ENCODE measurements at regions not wholly inside any gene's neighbourhood (a gene's known extent, or its start where the extent isn't known, plus 50 kb on each side); places are given as distances from the start of the nearest gene placed in this dataset.

DNA sequence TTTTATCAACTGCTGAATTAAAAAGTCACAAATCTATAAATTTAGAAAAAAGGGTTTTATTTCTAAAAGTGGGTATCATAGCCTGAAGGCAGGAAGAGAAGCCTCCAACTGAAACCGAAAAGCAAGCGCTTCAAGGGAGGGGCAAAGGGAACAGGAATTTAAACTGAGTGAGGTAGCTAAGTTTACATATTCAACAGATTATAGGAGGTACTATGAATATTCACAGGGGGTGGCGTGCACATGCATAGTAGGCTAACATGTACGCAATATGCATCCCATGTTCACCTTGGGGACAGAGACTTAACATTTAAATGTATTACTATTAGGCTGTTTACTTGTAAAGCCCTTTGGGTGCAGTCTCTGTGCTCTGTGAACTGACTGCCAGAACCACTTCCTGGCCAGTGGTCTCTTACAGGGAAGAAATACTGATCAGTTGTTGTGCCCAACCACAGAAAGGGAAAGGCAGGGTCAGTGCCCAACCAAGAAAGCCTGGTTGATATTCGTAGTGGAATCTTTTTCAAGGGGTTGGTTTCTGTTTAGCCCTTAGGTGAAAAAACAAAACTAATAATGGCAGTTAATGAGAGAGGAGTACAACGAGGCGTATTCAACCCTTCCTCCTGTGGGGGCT is 168.7 kb upstream of the GALNTL6 start:
- H3K36me3 ChIP-seq (ENCODE audit: control insufficient read depth in 2 of 2, insufficient read depth in 2 of 2, low read length in 2 of 2), result no peaks in the 10 kb centered on the region
- H3K27me3 ChIP-seq (ENCODE audit: control insufficient read depth in 2 of 2, insufficient read depth in 2 of 2, low read length in 2 of 2), result no peaks in the 10 kb centered on the region
- no peak overlapping the region for H3K4me3 ChIP-seq (ENCODE audit: low read length in 2 of 2)
- H3K9ac ChIP-seq (ENCODE audit: low read depth in 1 of 2, low read length in 2 of 2), result no peak overlapping the region
- H3K9me3 ChIP-seq (ENCODE audit: control insufficient read depth in 2 of 2, low read length in 2 of 2), result no peaks in the 10 kb centered on the region
- H3K4me1 ChIP-seq (ENCODE audit: control insufficient read depth in 2 of 2, insufficient read depth in 2 of 2, low read length in 2 of 2), result no peaks in the 10 kb centered on the region
- H3K27ac ChIP-seq (ENCODE audit: low read depth in 2 of 2, low read length in 2 of 2), result no peak overlapping the region

DNA sequence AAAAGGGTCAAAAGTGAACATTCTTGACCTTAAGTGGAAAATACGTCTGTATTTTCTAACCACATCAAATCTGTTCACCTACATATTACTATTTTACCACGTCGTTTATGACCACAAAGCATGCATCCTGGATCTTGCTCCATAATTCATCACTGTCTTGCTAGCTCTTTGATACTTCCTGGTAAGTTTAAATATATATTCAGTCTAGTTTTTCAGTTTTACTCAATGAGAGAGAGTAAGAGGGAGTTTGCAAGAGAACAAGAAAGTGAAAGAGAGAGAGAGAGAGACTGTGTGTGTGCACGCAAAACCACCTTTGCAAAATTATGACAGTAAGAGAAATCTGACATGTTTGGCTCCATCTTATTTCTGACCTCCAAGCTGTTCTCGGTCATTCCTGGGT is 173.7 kb upstream of the GALNTL6 start:
- H3K27me3 ChIP-seq (ENCODE audit: control insufficient read depth in 2 of 2, insufficient read depth in 2 of 2, low read length in 2 of 2), result no peaks in the 10 kb centered on the region
- no peak overlapping the region for H3K9ac ChIP-seq (ENCODE audit: low read depth in 1 of 2, low read length in 2 of 2)
- H3K36me3 ChIP-seq (ENCODE audit: control insufficient read depth in 2 of 2, insufficient read depth in 2 of 2, low read length in 2 of 2), result no peaks in the 10 kb centered on the region
- no peak overlapping the region for H3K4me3 ChIP-seq (ENCODE audit: low read length in 2 of 2)
- H3K9me3 ChIP-seq (ENCODE audit: control insufficient read depth in 2 of 2, low read length in 2 of 2), result no peaks in the 10 kb centered on the region
- H3K27ac ChIP-seq (ENCODE audit: low read depth in 2 of 2, low read length in 2 of 2), result no peak overlapping the region
- H3K4me1 ChIP-seq (ENCODE audit: control insufficient read depth in 2 of 2, insufficient read depth in 2 of 2, low read length in 2 of 2), result no peaks in the 10 kb centered on the region

DNA sequence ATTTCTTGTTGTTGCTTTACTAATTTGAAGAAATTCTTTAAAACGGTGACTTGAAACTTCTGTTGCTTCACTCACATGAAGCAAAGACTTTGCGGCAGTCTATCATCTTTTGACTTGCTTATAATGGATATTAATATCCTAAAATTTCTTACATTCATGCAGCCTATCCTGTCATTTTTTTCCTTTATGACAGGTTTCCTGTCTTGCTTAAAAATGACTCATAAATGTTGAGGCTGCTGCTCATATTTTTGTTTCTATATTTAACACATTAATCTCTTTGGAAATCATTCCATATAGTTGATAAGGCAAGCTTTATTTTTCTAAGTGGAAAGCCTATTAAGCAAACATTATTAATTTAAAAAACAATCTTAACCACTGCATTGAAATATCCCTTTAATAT is 176.6 kb upstream of the GALNTL6 start:
- H3K4me1 ChIP-seq (ENCODE audit: control insufficient read depth in 2 of 2, insufficient read depth in 2 of 2, low read length in 2 of 2), result no peaks in the 10 kb centered on the region
- H3K9me3 ChIP-seq (ENCODE audit: control insufficient read depth in 2 of 2, low read length in 2 of 2), result no peaks in the 10 kb centered on the region
- H3K36me3 ChIP-seq (ENCODE audit: control insufficient read depth in 2 of 2, insufficient read depth in 2 of 2, low read length in 2 of 2), result no peaks in the 10 kb centered on the region
- H3K4me3 ChIP-seq (ENCODE audit: low read length in 2 of 2), result no peak overlapping the region
- no peak overlapping the region for H3K27ac ChIP-seq (ENCODE audit: low read depth in 2 of 2, low read length in 2 of 2)
- H3K9ac ChIP-seq (ENCODE audit: low read depth in 1 of 2, low read length in 2 of 2), result no peak overlapping the region
- H3K27me3 ChIP-seq (ENCODE audit: control insufficient read depth in 2 of 2, insufficient read depth in 2 of 2, low read length in 2 of 2), result no peaks in the 10 kb centered on the region

DNA sequence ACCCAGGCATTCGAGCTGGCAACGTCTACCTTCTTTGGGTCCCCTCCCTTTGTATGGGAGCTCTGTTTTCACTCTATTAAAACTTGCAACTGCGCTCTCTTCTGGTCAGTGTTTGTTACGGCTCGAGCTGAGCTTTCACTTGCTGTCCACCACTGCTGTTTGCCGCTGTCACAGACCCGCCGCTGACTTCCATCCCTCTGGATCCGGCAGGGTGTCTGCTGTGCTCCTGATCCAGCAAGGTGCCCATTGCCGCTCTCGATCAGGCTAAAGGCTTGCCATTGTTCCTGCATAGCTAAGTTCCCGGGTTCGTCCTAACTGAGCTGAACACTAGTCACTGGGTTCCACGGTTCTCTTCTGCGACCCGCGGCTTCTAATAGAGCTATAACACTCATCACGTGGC is 183.5 kb upstream of the GALNTL6 start:
- Histone ChIP-seq H3K4me3 (ENCODE audit: low read length in 2 of 2) (no peak overlapping the region), H3K4me1 (ENCODE audit: control insufficient read depth in 2 of 2, insufficient read depth in 2 of 2, low read length in 2 of 2) (no peaks in the 10 kb centered on the region), H3K27ac (ENCODE audit: low read depth in 2 of 2, low read length in 2 of 2) (no peak overlapping the region), H3K9ac (ENCODE audit: low read depth in 1 of 2, low read length in 2 of 2) (no peak overlapping the region), H3K27me3 (ENCODE audit: control insufficient read depth in 2 of 2, insufficient read depth in 2 of 2, low read length in 2 of 2) (no peaks in the 10 kb centered on the region), H3K36me3 (ENCODE audit: control insufficient read depth in 2 of 2, insufficient read depth in 2 of 2, low read length in 2 of 2) (no peaks in the 10 kb centered on the region), H3K9me3 (ENCODE audit: control insufficient read depth in 2 of 2, low read length in 2 of 2) (no peaks in the 10 kb centered on the region)

DNA sequence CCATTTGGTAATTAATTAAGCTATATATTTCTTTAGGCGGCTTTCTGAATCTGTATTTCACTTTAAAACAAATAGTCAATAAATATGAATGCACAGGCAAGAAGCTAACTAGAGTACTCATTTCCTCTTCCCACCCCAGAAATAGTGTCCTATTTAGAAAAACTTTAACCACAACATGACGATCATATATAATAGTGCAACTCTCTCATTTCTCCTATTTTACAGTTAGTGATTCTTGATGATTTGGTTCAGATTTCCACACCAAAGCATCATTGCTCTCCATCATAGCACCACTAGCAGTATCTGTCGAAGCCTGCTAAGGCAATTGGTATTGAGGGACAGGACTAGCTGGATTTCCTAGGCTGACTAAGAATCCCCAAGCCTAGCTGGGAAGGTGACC is 184.0 kb upstream of the GALNTL6 start:
- Histone ChIP-seq H3K27me3 (ENCODE audit: control insufficient read depth in 2 of 2, insufficient read depth in 2 of 2, low read length in 2 of 2) (no peaks in the 10 kb centered on the region), H3K9me3 (ENCODE audit: control insufficient read depth in 2 of 2, low read length in 2 of 2) (no peaks in the 10 kb centered on the region), H3K4me3 (ENCODE audit: low read length in 2 of 2) (no peak overlapping the region), H3K9ac (ENCODE audit: low read depth in 1 of 2, low read length in 2 of 2) (no peak overlapping the region), H3K36me3 (ENCODE audit: control insufficient read depth in 2 of 2, insufficient read depth in 2 of 2, low read length in 2 of 2) (no peaks in the 10 kb centered on the region), H3K27ac (ENCODE audit: low read depth in 2 of 2, low read length in 2 of 2) (no peak overlapping the region), H3K4me1 (ENCODE audit: control insufficient read depth in 2 of 2, insufficient read depth in 2 of 2, low read length in 2 of 2) (no peaks in the 10 kb centered on the region)

DNA sequence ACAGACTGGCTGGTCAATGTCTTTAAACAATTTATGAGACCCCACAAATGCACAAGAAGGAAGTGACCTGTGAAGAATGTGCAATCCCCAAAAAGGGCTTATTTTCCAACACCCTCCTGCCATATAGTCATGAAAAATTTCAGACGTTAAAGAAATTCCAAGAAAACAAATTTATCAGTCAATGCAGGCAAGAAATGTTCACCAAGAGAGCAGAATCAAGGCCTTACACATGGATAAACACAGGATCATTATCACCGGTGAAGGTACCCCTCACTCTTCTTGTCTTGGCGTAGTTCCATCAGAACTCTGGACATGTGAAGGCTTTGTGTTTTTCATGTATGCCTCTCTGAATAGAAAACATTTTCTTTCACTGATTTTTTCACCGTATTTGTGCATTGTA is 186.7 kb upstream of the GALNTL6 start:
- no peak overlapping the region for H3K4me3 ChIP-seq (ENCODE audit: low read length in 2 of 2)
- no peaks in the 10 kb centered on the region for H3K4me1 ChIP-seq (ENCODE audit: control insufficient read depth in 2 of 2, insufficient read depth in 2 of 2, low read length in 2 of 2)
- no peak overlapping the region for H3K9ac ChIP-seq (ENCODE audit: low read depth in 1 of 2, low read length in 2 of 2)
- no peaks in the 10 kb centered on the region for H3K36me3 ChIP-seq (ENCODE audit: control insufficient read depth in 2 of 2, insufficient read depth in 2 of 2, low read length in 2 of 2)
- no peaks in the 10 kb centered on the region for H3K9me3 ChIP-seq (ENCODE audit: control insufficient read depth in 2 of 2, low read length in 2 of 2)
- H3K27ac ChIP-seq (ENCODE audit: low read depth in 2 of 2, low read length in 2 of 2), result no peak overlapping the region
- no peaks in the 10 kb centered on the region for H3K27me3 ChIP-seq (ENCODE audit: control insufficient read depth in 2 of 2, insufficient read depth in 2 of 2, low read length in 2 of 2)

DNA sequence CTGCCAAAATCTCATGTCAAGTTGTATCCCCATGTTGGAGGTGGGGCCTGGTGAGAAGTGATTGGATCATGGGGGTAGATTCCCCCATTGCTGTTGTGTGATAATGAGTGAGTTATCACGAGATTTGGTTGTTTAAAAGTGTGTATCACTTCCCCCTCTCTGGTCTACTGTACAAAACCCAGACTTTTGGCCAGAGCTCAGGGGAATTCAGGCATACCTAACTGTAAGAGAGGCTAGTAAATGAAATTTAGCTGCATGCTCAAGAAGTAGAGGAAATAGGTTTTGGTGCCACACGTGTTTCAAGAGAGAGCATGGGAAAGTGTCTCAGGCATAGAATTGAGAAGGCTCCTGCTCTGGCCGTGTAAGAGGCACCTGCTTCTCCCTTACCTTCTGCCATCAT is 190.5 kb upstream of the GALNTL6 start:
- H3K27ac ChIP-seq (ENCODE audit: low read depth in 2 of 2, low read length in 2 of 2), result no peak overlapping the region
- H3K4me1 ChIP-seq (ENCODE audit: control insufficient read depth in 2 of 2, insufficient read depth in 2 of 2, low read length in 2 of 2), result no peaks in the 10 kb centered on the region
- no peaks in the 10 kb centered on the region for H3K36me3 ChIP-seq (ENCODE audit: control insufficient read depth in 2 of 2, insufficient read depth in 2 of 2, low read length in 2 of 2)
- H3K9ac ChIP-seq (ENCODE audit: low read depth in 1 of 2, low read length in 2 of 2), result no peak overlapping the region
- H3K4me3 ChIP-seq (ENCODE audit: low read length in 2 of 2), result no peak overlapping the region
- H3K9me3 ChIP-seq (ENCODE audit: control insufficient read depth in 2 of 2, low read length in 2 of 2), result no peaks in the 10 kb centered on the region
- no peaks in the 10 kb centered on the region for H3K27me3 ChIP-seq (ENCODE audit: control insufficient read depth in 2 of 2, insufficient read depth in 2 of 2, low read length in 2 of 2)

DNA sequence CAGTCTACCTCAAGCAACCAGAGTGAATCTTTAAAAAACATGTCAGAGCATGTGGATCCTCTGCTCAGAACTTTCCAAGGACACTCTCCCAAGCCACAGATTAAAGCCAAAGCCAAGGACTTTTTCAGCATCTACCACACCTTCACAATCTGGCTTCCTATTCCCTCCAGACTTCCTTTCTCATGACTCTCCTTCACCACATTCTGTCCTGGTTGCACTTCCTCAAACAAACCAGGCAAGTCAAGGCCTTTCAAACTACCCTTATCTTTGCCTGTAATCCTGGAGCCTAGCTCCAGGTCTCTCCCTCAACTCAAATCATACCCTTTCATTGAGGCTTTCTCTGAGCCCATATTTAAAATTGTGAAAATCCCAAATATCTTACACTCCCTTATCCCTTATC is 191.6 kb upstream of the GALNTL6 start:
- Histone ChIP-seq H3K36me3 (ENCODE audit: control insufficient read depth in 2 of 2, insufficient read depth in 2 of 2, low read length in 2 of 2) (no peaks in the 10 kb centered on the region), H3K9me3 (ENCODE audit: control insufficient read depth in 2 of 2, low read length in 2 of 2) (peaks cover 0 to 2% of the 10 kb centered on the region in 2 donors), H3K27me3 (ENCODE audit: control insufficient read depth in 2 of 2, insufficient read depth in 2 of 2, low read length in 2 of 2) (no peaks in the 10 kb centered on the region), H3K4me3 (ENCODE audit: low read length in 2 of 2) (no peak overlapping the region), H3K9ac (ENCODE audit: low read depth in 1 of 2, low read length in 2 of 2) (no peak overlapping the region), H3K4me1 (ENCODE audit: control insufficient read depth in 2 of 2, insufficient read depth in 2 of 2, low read length in 2 of 2) (no peaks in the 10 kb centered on the region), H3K27ac (ENCODE audit: low read depth in 2 of 2, low read length in 2 of 2) (no peak overlapping the region)

DNA sequence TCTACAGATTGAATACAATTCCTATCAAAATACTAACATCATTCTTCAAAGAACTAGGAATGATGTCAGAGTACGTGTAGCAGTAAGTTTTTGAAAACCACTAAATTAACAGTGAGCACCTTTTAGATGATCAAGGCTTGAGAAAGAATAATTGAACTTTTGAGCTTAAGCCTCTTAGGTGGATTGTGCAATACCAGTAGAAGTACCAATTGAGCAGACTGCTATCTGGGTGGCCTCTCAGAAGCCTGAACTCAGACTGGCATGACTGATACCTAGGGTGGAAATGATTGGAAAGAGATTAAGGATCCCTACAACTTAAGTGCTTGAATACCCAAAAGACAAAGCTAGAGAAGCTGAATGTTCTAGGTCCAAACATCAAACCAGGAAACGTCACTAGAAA is 200.3 kb upstream of the GALNTL6 start:
- Histone ChIP-seq H3K27me3 (ENCODE audit: control insufficient read depth in 2 of 2, insufficient read depth in 2 of 2, low read length in 2 of 2) (no peaks in the 10 kb centered on the region), H3K4me1 (ENCODE audit: control insufficient read depth in 2 of 2, insufficient read depth in 2 of 2, low read length in 2 of 2) (no peaks in the 10 kb centered on the region), H3K9ac (ENCODE audit: low read depth in 1 of 2, low read length in 2 of 2) (no peak overlapping the region), H3K36me3 (ENCODE audit: control insufficient read depth in 2 of 2, insufficient read depth in 2 of 2, low read length in 2 of 2) (no peaks in the 10 kb centered on the region), H3K9me3 (ENCODE audit: control insufficient read depth in 2 of 2, low read length in 2 of 2) (peaks cover 0 to 2% of the 10 kb centered on the region in 2 donors), H3K27ac (ENCODE audit: low read depth in 2 of 2, low read length in 2 of 2) (no peak overlapping the region), H3K4me3 (ENCODE audit: low read length in 2 of 2) (no peak overlapping the region)

DNA sequence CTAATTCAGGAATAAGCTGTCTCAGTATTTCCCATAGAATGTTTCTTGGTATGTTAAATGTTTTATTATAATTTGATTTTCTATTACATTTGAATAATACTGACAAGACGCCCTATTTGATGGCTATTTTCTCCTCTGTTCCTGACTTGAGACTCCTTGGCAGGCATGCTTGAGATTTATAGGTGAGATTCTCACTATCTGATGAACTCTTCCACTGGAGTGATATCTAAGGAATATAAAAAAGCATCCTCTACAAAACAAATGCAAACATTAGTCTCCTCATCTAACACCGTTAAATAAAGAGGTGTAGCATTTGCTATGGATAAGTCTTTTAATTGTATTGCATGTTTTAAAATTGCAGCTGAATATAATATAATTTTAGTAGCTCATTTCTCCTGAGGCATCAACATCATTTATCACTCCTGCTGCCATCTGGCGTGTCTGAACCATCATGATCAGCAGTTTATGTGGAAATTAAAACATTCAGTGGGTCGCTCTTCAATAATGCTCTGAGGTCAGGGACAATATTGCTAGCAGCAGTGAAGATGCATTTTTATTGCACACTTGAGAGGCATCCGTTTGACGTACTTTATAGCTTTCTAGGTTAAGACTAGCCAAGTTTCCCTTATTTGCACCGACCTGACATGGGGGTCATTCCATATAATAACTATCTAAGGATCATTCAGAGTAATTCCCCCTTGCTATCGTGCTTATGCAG is 210.4 kb upstream of the GALNTL6 start:
- H3K4me1 ChIP-seq (ENCODE audit: control insufficient read depth in 2 of 2, insufficient read depth in 2 of 2, low read length in 2 of 2), result no peaks in the 10 kb centered on the region
- no peak overlapping the region for H3K9ac ChIP-seq (ENCODE audit: low read depth in 1 of 2, low read length in 2 of 2)
- no peaks in the 10 kb centered on the region for H3K36me3 ChIP-seq (ENCODE audit: control insufficient read depth in 2 of 2, insufficient read depth in 2 of 2, low read length in 2 of 2)
- H3K27me3 ChIP-seq (ENCODE audit: control insufficient read depth in 2 of 2, insufficient read depth in 2 of 2, low read length in 2 of 2), result no peaks in the 10 kb centered on the region
- no peaks in the 10 kb centered on the region for H3K9me3 ChIP-seq (ENCODE audit: control insufficient read depth in 2 of 2, low read length in 2 of 2)
- no peak overlapping the region for H3K27ac ChIP-seq (ENCODE audit: low read depth in 2 of 2, low read length in 2 of 2)
- no peak overlapping the region for H3K4me3 ChIP-seq (ENCODE audit: low read length in 2 of 2)

Data from mucosa of rectum (tissue), 2 donors.